GM23338 (cell line): ENCODE measurements at regions not wholly inside any gene's neighbourhood (a gene's known extent, or its start where the extent isn't known, plus 50 kb on each side); places are given as distances from the start of the nearest gene placed in this dataset.

ENCODE experiments used
- ATAC-seq: fragments of 200-7000 bp; cut with Tn5 transposase; 3 replicates; pipeline ENCODE4 v1.9.1; 2020
- DNase-seq: peaks from one replicate; pipeline ENCODE4 v3.0.0-alpha.2; 2015; ENCODE audit warnings: low spot score
- H2AFZ ChIP-seq: fragments of 200-600 bp; sonication (generic); 2 replicates; pipeline ENCODE4 v1.8.0; 2016; ENCODE audit warnings: antibody characterized with exemption, mild to moderate bottlenecking, moderate library complexity
- H3F3A ChIP-seq: fragments of 200-600 bp; sonication (generic); replicated peaks from 2 replicates; pipeline ENCODE4 v1.8.0; 2017; ENCODE audit warnings: antibody characterized with exemption, mixed run types, low read depth
- H3K27ac ChIP-seq: fragments of 200-600 bp; sonication (generic); 2 replicates; pipeline ENCODE4 v1.6.1; 2016; ENCODE audit warnings: low read depth
- H3K27me3 ChIP-seq: fragments of 200-600 bp; sonication (generic); 2 replicates; pipeline ENCODE4 v1.8.0; 2016; ENCODE audit warnings: mild to moderate bottlenecking, mixed run types, moderate library complexity; ENCODE audit not compliant: insufficient read depth
- H3K36me3 ChIP-seq: fragments of 200-600 bp; sonication (generic); 2 replicates; pipeline ENCODE4 v1.8.0; 2016; ENCODE audit warnings: mild to moderate bottlenecking; ENCODE audit not compliant: insufficient read depth
- H3K4me1 ChIP-seq: fragments of 200-600 bp; sonication (generic); 2 replicates; pipeline ENCODE4 v1.8.0; 2016; ENCODE audit warnings: mild to moderate bottlenecking, moderate library complexity; ENCODE audit not compliant: insufficient read depth
- H3K4me2 ChIP-seq: fragments of 200-600 bp; sonication (generic); 2 replicates; pipeline ENCODE4 v1.7.1; 2017; ENCODE audit warnings: mixed run types
- H3K4me3 ChIP-seq: fragments of 200-600 bp; sonication (generic); 2 replicates; pipeline ENCODE4 v1.6.1; 2016; ENCODE audit warnings: mixed run types
- H3K79me2 ChIP-seq: fragments of 200-600 bp; sonication (generic); replicated peaks from 2 replicates; pipeline ENCODE4 v1.8.0; 2017; ENCODE audit warnings: mild to moderate bottlenecking; ENCODE audit not compliant: insufficient read depth
- H3K9me2 ChIP-seq: fragments of 200-600 bp; sonication (generic); 2 replicates; pipeline ENCODE4 v1.8.0; 2017; ENCODE audit not compliant: insufficient read depth
- H4K20me1 ChIP-seq: fragments of 200-600 bp; sonication (generic); replicated peaks from 2 replicates; pipeline ENCODE4 v1.8.0; 2017; ENCODE audit warnings: mild to moderate bottlenecking; ENCODE audit not compliant: insufficient read depth
- H3K27ac Mint-ChIP-seq: 2 replicates; pipeline ENCODE4 v1.8.0; 2020; ENCODE audit warnings: inconsistent platforms, mild to moderate bottlenecking, moderate library complexity, mixed read lengths
- H3K27me3 Mint-ChIP-seq: 3 replicates; pipeline ENCODE4 v1.8.0; 2022; ENCODE audit warnings: low read depth, mild to moderate bottlenecking, moderate library complexity, mixed read lengths, inconsistent platforms; ENCODE audit not compliant: insufficient read depth, poor library complexity
- H3K36me3 Mint-ChIP-seq: 3 replicates; pipeline ENCODE4 v1.8.0; 2021; ENCODE audit warnings: low read depth, mild to moderate bottlenecking, inconsistent platforms, moderate library complexity, mixed read lengths
- H3K4me1 Mint-ChIP-seq: 3 replicates; pipeline ENCODE4 v1.8.0; 2020; ENCODE audit warnings: mild to moderate bottlenecking, inconsistent platforms, mixed read lengths
- H3K4me3 Mint-ChIP-seq: 3 replicates; pipeline ENCODE4 v1.8.0; 2021; ENCODE audit warnings: moderate library complexity, mild to moderate bottlenecking, inconsistent platforms, mixed read lengths
- H3K9me3 Mint-ChIP-seq: 3 replicates; pipeline ENCODE4 v1.8.0; 2020; ENCODE audit warnings: moderate library complexity, mild to moderate bottlenecking, inconsistent platforms, mixed read lengths
- CREB1 ChIP-seq: fragments of 250-450 bp; sonication (Bioruptor Pico); IDR thresholded peaks from 2 replicates; pipeline ENCODE4 v1.5.0; 2020; ENCODE audit warnings: low read depth, mild to moderate bottlenecking, moderate library complexity
- CTCF ChIP-seq, 2 experiments: fragments of 200-600 bp in 1 of 2; sonication (generic) in 1 of 2; conservative IDR thresholded peaks; 2 replicates each; pipeline versions ENCODE4 v1.5.1 to v1.6.1; 2016 to 2017; ENCODE audit warnings: antibody characterized with exemption in 2 of 2, low read depth in 2 of 2, mild to moderate bottlenecking in 2 of 2, moderate library complexity in 1 of 2
- ETS1 ChIP-seq: IDR thresholded peaks from 2 replicates; pipeline ENCODE4 v1.6.1; 2016; ENCODE audit warnings: antibody characterized with exemption
- EZH2 ChIP-seq: fragments of 200-600 bp; sonication (generic); IDR thresholded peaks from one replicate; pipeline ENCODE4 v1.8.0; 2017; ENCODE audit warnings: antibody characterized with exemption, mild to moderate bottlenecking, low read depth; ENCODE audit not compliant: unreplicated experiment
- EZH2phosphoT487 ChIP-seq: fragments of 200-600 bp; sonication (generic); IDR thresholded peaks from one replicate; pipeline ENCODE4 v1.8.1; 2018; ENCODE audit warnings: antibody characterized with exemption; ENCODE audit not compliant: unreplicated experiment
- JUNB ChIP-seq: IDR thresholded peaks from one replicate; pipeline ENCODE4 v1.6.1; 2016; ENCODE audit warnings: antibody characterized with exemption; ENCODE audit not compliant: unreplicated experiment
- NANOG ChIP-seq: IDR thresholded peaks from 2 replicates; pipeline ENCODE4 v1.6.1; 2016; ENCODE audit warnings: antibody characterized with exemption, borderline replicate concordance
- POLR2AphosphoS5 ChIP-seq: IDR thresholded peaks from 2 replicates; pipeline ENCODE4 v1.6.1; 2016; ENCODE audit warnings: antibody characterized with exemption, low read depth
- REST ChIP-seq: IDR thresholded peaks from one replicate; pipeline ENCODE4 v1.6.1; 2018; ENCODE audit warnings: antibody characterized with exemption; ENCODE audit not compliant: unreplicated experiment
- STAT1 ChIP-seq: IDR thresholded peaks from one replicate; pipeline ENCODE4 v1.6.1; 2016; ENCODE audit warnings: antibody characterized with exemption; ENCODE audit not compliant: unreplicated experiment
- ZNF114 ChIP-seq: fragments of 250-450 bp; sonication (Bioruptor Pico); IDR thresholded peaks from 2 replicates; pipeline ENCODE4 v1.5.0; 2020; ENCODE audit warnings: mild to moderate bottlenecking, moderate library complexity
- ZNF331 ChIP-seq: fragments of 250-450 bp; sonication (Bioruptor Pico); IDR thresholded peaks from 2 replicates; pipeline ENCODE4 v1.5.0; 2020; ENCODE audit warnings: low read depth, mild to moderate bottlenecking, moderate library complexity

GRCh38 chr10:36597756-36598320, 527.6 kb upstream of the ANKRD30A start:
- no peaks in the 10 kb centered on the region for H3K4me1 Mint-ChIP-seq
- H4K20me1 ChIP-seq: no peaks in the 10 kb centered on the region
- H2AFZ ChIP-seq: no peak overlapping the region
- ATAC-seq (no peak), DNase-seq (no peak)
- H3K36me3 ChIP-seq: no peaks in the 10 kb centered on the region
- H3K27me3 ChIP-seq: no peaks in the 10 kb centered on the region
- H3K4me1 ChIP-seq: no peaks in the 10 kb centered on the region
- H3K27ac ChIP-seq: no peak overlapping the region
- H3K9me2 ChIP-seq: no peaks in the 10 kb centered on the region
- H3K4me2 ChIP-seq: no peak overlapping the region
- H3K27me3 Mint-ChIP-seq: no peaks in the 10 kb centered on the region
- no peak overlapping the region for H3K27ac Mint-ChIP-seq
- no peaks in the 10 kb centered on the region for H3K36me3 Mint-ChIP-seq
- no peak overlapping the region for H3K4me3 ChIP-seq
- no peaks in the 10 kb centered on the region for H3F3A ChIP-seq
- no peak overlapping the region for H3K4me3 Mint-ChIP-seq
- TF ChIP-seq ZNF331 (CRISPR knock-in tag) (no peak), ETS1 (no peak), CTCF (conservative IDR thresholded peaks at IDR 0.05; ENCODE audit: low read depth in 2 of 2) (no peak), NANOG (no peak), JUNB (no peak), POLR2AphosphoS5 (no peak), CREB1 (CRISPR knock-in tag) (no peak), REST (no peak)
- H3K79me2 ChIP-seq: no peaks in the 10 kb centered on the region
- H3K9me3 Mint-ChIP-seq: no peaks in the 10 kb centered on the region

GRCh38 chr10:36592964-36593363, 532.4 kb upstream of the ANKRD30A start:
- H3K4me3 Mint-ChIP-seq: no peak overlapping the region
- no peaks in the 10 kb centered on the region for H3K79me2 ChIP-seq
- H3K27ac Mint-ChIP-seq: no peak overlapping the region; the same call in 1 of the 2 replicates
- H3K4me3 ChIP-seq: no peak overlapping the region
- H3K4me1 ChIP-seq: no peaks in the 10 kb centered on the region
- H3K4me1 Mint-ChIP-seq: no peaks in the 10 kb centered on the region
- H3K36me3 Mint-ChIP-seq: 0 out of 3 replicates have a peak, but pooled peaks cover 3% of the 10 kb centered on the region
- no peak overlapping the region for H2AFZ ChIP-seq
- H3K9me3 Mint-ChIP-seq: peaks cover 4% of the 10 kb centered on the region; the same call in 1 of the 3 replicates
- H3K4me2 ChIP-seq: no peak overlapping the region
- no peaks in the 10 kb centered on the region for H3K27me3 Mint-ChIP-seq
- no peak for DNase-seq
- TF ChIP-seq ETS1 (no peak), NANOG (no peak), JUNB (no peak), ZNF331 (CRISPR knock-in tag) (no peak), POLR2AphosphoS5 (no peak), EZH2phosphoT487 (no peak), EZH2 (no peak), REST (no peak), STAT1 (no peak), ZNF114 (CRISPR knock-in tag) (no peak)
- ATAC-seq: no peak
- H4K20me1 ChIP-seq: no peaks in the 10 kb centered on the region
- H3K27ac ChIP-seq: no peak overlapping the region
- no peaks in the 10 kb centered on the region for H3K27me3 ChIP-seq
- no peaks in the 10 kb centered on the region for H3K36me3 ChIP-seq
- H3F3A ChIP-seq: no peaks in the 10 kb centered on the region
- no peaks in the 10 kb centered on the region for H3K9me2 ChIP-seq
